NCI-H2081 treated with DMSO at 0.1 percent for 48 hours (cell line): ENCODE measurements at regions not wholly inside any gene's neighbourhood (a gene's known extent, or its start where the extent isn't known, plus 50 kb on each side); places are given as distances from the start of the nearest gene placed in this dataset.
A peak's percentile ranks its signal among the peaks of the same experiment; 100 is the strongest.

Experiments
- DNase-seq: peaks from one replicate; lab custom pipeline; 2025; lab: John Stamatoyannopoulos, UW

- DNase-seq: no peak
These were observed 72.0 kb downstream of the ALX1 start for GRCh38 chr12:85352016-85352415.

GRCh38 chr12:85356596-85357385 lies 76.8 kb downstream of the ALX1 start:
- DNase-seq: no peak

DNA sequence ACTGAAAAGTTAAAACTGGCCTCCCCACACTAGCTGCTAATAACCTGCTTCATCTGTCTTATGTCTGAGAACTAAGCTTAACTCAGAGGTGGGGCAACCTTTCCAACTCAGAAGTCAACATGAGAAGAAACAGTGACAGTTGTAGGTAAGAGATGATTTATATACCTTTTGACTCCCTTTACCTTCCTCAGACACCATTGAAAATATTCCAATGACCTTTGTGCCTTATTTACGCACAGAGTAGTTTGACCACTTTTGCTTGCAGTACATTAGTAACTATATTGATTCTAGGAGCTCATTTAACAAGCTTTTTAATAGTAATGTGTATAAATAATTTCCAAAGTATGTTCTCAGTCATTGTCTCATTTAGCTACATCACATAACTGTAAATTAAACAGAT lies 77.6 kb downstream of the ALX1 start:
- DNase-seq: no peak

GRCh38 chr12:85358715-85359114 lies 78.7 kb downstream of the ALX1 start:
- no peak for DNase-seq

DNA sequence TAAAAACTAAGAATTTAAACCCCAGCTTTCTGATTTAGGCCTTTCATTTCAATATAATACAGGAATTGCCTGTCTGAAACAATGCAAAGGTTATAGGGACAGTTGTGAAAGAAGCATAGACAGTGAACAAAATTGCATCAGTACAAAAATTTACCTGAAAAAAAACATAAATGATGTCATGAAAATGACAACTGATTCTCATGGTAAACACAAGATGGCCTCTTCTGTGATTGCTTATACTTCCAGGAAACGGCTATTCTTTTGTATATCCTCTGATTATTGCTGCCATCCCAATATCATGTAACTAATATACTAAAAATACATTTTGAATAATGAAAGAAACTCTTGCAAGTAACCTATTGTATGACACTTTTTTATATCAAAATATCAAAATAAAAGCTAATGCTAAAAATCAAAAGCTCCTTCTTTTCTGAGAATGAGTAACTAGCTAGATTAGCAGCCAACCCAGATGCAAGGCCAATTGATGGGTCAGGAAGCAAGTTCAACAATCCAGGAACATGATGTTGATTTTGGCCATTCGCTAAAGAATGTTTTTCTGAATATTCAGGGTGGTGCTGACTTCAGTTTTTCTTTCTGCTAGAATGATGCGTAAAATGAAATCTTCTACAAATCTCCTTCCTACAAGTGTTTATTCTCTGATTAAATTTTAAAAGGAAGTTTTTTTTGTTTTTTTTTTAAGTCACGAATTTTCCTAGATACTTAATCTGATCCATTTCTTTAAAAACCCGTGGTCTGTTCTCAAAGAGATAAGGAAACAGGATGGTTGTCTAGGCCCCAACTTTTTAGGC lies 83.6 kb downstream of the ALX1 start:
- DNase-seq: no peak

- DNase-seq: no peak
These were observed 87.9 kb downstream of the ALX1 start for GRCh38 chr12:85367936-85368335.

GRCh38 chr12:85369365-85370154 lies 89.5 kb downstream of the ALX1 start:
- DNase-seq: no peak

DNA sequence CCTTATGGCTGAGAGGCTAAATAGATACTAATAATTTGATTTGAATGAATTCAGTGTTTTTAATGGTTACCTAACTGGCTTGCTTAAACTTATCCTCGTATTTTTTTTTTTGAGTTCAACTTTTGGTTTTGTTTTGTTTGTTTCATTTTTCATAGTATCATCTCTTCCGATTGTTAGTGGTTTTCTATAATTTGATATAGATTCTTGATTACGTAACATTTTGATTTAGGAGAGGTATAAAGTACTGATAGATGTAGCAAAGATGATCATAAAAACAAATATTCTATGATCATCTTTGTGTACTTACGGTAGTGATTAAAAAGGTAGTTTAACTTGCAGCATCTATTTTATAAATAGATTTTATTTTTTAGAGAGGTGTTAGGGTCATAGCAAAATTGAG lies 93.0 kb downstream of the ALX1 start:
- no peak for DNase-seq

GRCh38 chr12:85374981-85375380 lies 95.0 kb downstream of the ALX1 start:
- DNase-seq: no peak

DNA sequence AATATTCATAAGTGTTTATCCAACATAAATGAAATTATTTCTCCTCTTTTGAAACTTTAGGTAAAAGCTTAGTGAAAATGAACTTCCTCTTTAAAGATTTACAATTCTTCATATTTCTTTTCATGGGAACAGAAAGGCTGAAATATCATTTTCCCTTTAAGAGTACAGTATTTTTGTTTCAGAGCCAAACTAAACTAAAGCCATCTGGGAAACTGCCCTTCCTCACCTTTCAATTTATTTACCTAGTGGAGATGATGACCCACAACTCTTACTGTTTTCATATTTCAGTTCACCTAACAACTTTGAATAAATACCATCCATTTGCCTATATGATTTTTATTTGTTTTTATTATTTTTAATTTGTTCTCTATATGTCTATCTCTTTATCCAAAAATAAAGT lies 105.4 kb downstream of the ALX1 start:
- no peak for DNase-seq

DNA sequence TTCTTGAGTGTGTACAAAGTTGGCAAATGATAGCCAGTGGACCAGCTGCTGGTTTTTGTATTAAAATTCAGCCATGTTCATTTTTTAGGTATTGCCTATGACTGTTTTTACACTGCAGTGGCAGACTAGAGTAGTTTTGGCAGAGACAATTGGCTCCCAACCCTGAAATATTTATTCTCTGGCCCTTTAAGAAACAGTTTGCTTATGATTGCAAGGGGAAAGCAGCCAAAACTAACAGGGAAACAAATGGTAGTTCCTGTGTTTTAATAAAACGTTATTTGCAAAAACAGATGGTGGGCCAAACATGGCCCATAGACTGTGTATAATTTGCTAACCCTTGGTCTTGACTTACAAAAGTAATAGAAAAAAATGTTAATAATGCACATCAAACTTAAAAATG lies 110.2 kb downstream of the ALX1 start:
- peak; percentile 19 for DNase-seq

DNA sequence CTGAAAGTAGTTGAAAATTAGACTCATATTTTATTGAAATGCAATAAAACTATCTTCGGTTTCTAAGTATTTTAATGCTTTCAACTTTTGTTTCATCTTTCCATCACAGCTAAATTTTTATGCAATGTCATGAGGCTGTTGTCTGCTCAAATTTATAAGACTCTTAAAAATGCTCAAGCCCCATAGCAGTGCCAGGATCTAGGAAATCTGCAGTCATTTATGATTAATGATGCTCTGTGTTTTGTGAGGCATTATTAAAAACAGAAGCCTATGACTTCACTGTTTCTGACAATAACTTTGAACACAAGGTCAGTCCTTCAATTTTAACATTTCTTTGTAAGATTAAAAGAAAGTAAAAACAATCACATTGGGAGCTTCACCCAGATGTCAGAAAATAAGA lies 112.5 kb downstream of the ALX1 start:
- DNase-seq: no peak

GRCh38 chr12:85393606-85394005 lies 113.6 kb downstream of the ALX1 start:
- DNase-seq: no peak

GRCh38 chr12:85394065-85394464 lies 114.0 kb downstream of the ALX1 start:
- no peak for DNase-seq

- DNase-seq: no peak
These were observed 114.8 kb downstream of the ALX1 start for GRCh38 chr12:85394809-85395208.

- DNase-seq: no peak
These were observed 125.2 kb downstream of the ALX1 start for GRCh38 chr12:85405262-85405661.

- DNase-seq: no peak
These were observed 125.9 kb downstream of the ALX1 start for GRCh38 chr12:85405781-85406522.

- DNase-seq: no peak
These were observed 133.2 kb downstream of the ALX1 start for GRCh38 chr12:85413266-85413665.

GRCh38 chr12:85422762-85423161 lies 142.7 kb downstream of the ALX1 start:
- DNase-seq: no peak

DNA sequence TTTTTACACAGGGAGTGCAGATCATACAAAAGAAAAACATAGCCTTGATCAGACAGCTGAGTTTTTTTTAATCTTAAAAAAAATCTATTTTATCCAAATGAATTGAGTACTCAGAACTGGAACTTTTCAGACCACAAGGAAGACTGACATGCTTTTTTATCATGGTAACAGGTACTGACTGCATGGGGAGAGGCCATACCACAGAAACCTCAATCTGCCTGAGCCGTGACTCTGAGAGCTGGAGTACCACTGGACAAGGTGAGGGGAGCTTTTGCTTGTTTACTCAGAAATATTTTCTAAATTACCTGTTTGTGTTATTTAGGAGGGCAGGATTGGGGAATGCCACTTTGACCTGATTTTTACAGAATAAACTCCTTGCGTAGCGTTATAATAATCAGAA lies 143.9 kb downstream of the ALX1 start:
- DNase-seq: no peak

GRCh38 chr12:85424581-85425348 lies 144.7 kb downstream of the ALX1 start:
- no peak for DNase-seq
